ENCODE measurements at regions not wholly inside any gene's neighbourhood (a gene's known extent, or its start where the extent isn't known, plus 50 kb on each side); places are given as distances from the start of the nearest gene placed in this dataset.

- no peak for DNase-seq
These were observed 114.5 kb downstream of the RXFP2 start for GRCh38 chr13:31853643-31854326.

- DNase-seq: no peak
These were observed 120.2 kb downstream of the RXFP2 start for GRCh38 chr13:31859571-31859970.

GRCh38 chr13:31860002-31860401 lies 120.7 kb downstream of the RXFP2 start:
- DNase-seq: no peak

DNA sequence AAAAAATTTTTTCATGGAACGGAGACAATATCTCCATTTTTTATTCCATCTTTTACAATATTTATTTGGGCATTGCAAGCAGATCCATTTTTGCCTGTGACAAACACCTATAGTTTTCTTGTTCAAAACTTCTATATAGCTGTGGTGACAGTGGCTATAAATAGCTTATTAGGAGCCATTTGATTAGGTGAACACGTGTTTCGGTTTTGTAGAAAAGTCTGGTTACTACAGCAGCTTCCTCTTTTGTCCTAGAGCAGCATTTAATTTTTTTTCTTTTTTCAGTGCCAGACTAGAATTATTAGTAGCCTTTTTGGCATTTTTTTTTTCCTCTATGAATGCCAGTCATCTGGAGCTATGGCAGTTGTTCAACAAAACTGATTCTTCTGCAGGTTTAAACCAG lies 123.5 kb downstream of the RXFP2 start:
- no peak for DNase-seq

DNA sequence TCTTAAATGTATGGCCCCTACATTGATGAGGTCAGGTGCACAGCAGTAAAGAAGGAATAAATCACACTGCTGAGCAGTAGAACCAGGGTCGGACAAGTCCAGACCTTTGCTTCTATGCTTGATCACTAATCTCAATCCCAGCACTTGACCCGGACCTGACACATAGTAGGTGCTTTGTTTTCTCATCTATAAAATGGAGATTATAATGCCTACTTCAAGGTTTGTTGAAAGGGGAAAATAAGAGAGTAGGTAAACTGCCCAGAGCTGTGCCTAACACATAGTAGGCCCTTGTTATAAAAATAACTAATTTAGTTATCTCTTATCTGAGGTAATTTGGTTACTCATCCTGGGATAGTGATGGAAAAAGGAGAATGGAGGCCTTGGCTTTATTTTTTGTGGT lies 125.0 kb downstream of the RXFP2 start:
- no peak for DNase-seq

DNA sequence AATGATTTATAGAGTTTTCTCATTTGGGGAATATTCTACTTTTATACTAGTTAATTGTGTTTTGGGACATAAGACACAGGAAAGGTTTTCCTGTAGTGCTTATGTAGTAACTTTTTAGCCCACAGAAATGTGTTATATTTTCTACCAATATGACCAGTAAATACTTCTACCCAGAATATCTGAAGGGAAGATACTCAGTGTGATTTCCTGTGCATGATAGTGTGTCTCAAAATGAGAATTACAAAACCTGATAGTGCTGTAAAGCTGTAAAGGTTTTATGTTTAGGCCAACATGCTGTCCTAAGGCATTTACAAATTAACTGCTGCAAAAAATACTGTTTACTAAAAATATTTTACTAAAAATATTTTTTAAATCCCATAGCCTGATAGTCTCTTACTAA lies 126.8 kb downstream of the RXFP2 start:
- DNase-seq: no peak

DNA sequence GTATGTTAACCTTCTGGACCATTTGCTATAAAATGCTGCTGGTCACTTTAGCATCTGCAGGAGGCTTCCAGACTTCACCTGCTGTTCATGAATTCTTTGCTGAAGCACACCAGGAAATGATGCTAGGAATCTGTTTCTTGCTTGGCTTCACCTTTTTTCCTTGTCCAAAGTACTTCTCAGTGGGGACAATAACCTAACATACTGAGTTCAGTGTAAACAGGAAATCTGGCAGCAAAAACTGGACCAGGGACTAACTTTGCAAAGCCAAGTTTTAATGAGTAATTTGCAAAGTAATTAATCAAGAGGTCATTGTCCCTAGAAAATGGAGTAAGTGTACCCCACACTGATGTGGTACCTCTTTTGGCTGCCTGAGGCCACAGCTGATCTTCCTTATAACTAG lies 128.4 kb downstream of the RXFP2 start:
- no peak for DNase-seq

GRCh38 chr13:31869582-31869981 lies 130.3 kb downstream of the RXFP2 start:
- DNase-seq: no peak

GRCh38 chr13:31870511-31870910 lies 131.2 kb downstream of the RXFP2 start:
- DNase-seq: no peak

- DNase-seq: no peak
These were observed 133.8 kb downstream of the RXFP2 start for GRCh38 chr13:31873145-31873544.

- no peak for DNase-seq
These were observed 135.8 kb downstream of the RXFP2 start for GRCh38 chr13:31875134-31875533.

- DNase-seq: no peak
These were observed 138.7 kb downstream of the RXFP2 start for GRCh38 chr13:31878052-31878451.

DNA sequence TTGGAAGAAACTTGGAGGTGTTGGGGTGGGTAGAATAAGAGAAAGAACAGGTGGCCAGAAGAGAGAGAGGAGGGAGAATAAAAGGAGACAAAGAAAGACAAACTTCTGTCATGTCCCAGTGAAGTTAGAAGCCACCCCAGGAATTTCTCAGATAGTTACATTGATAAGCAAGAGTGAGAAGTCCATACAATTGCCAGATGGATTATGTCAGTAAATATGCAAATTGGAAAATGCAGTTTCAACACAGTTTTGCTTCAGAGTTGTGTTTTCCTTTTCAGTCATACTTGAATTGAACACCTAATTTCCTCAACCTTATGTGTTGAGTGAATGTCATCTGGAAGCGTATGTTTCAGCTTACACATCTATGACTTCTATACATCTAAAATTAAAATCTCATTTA lies 139.2 kb downstream of the RXFP2 start:
- DNase-seq: no peak

DNA sequence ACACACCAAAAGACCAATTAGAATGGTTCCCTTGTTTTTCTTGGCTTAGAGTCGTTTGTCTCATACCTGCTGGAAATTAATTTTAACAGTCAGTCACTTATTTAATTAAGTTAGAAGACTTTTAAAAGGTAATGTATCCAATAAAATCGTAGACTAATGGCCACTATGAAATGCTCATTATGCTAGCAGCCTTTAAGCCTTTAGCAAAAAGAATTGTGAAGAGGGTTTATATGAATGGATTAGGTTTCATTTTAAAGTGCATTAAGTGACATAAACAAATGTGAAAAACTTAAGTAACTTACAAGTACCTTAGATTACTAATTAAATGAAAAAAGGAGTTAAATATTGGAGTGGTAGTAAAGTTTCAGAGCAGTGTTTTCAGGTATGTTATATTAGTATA lies 139.6 kb downstream of the RXFP2 start:
- no peak for DNase-seq

DNA sequence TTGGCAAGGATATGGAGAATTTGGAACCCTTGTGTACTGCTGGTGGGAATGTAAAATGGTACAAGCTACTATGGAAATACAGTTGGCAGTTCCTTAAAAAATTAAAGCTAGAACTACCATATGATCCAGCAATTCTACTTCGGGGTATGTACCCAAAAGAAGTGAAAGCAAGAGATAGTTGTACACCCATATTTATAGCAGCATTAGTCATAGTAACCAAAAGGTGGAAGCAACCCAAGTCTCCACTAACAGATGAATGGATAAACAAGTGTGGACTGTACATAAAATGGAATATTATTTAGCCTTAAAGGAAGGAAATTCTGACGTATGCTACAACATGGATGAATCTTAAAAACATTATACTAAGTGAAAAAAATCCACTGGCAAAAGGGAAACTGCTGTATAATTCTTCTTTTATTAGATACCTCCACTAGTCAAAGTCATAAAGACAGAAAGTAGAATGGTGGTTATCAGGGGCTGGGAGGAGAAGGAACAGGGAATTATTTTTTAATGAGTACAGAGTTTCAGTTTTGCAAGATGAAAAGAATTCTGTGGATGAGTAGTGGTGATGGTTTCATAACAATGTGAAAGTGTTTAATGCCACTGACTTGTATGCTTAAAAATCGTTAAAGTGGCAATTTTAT lies 141.6 kb downstream of the RXFP2 start:
- no peak for DNase-seq

DNA sequence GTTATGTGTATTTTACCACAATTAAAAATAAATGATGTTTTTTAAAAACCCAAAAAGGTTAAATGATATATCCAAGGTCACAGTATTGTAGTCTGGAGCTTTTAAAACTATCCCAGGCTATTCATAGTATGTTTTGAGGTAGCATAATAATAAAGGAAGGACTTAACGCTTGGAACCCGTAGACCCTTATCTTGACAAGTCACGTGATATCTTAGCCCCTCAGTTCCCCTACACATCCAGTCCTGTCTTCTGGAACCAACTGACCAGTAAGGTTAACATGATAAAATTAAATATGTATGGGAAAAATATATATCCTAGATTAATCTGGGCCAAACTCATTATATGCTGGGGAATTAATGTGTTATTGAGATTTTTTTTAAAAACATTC lies 142.2 kb downstream of the RXFP2 start:
- DNase-seq: no peak

DNA sequence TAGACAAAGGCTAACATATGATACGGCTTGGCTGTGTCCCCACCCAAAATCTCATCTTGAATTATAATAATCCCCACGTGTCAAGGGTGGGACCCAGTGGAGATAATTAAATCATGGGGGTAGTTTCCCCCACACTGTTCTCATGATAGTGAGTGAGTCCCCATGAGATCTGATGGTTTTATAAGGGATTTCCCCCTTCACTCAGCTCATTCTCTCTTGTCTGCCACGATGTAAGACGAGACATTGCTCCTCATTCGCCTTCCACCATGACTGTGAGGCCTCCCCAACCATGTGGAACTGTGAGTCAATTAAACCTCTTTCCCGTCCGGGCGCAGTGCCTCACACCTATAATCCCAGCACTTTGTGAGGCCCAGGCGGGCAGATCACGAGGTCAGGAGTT lies 143.5 kb downstream of the RXFP2 start:
- no peak for DNase-seq

DNA sequence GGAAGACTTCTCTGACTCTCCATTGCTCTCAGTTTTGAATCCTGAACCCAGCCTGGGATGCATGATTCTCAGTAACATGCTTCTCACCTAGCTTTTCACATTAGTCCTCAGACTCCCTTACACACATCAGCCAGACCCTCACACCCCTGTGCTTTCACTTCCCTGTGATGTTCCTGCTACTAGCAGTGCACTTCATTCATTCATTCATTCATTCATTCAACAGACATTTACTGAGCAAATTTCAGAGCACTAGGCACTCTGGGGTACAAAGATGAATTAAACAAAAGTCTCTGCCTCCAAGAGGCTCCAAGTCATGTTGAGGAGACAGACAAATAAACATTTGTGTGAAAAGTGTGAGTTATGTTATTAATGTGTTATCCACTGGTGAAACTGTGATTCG lies 145.2 kb downstream of the RXFP2 start:
- no peak for DNase-seq

GRCh38 chr13:31885994-31886393 lies 145.6 kb upstream of the FRY start:
- DNase-seq: no peak

GRCh38 chr13:31887286-31887685 lies 144.3 kb upstream of the FRY start:
- DNase-seq: no peak

DNA sequence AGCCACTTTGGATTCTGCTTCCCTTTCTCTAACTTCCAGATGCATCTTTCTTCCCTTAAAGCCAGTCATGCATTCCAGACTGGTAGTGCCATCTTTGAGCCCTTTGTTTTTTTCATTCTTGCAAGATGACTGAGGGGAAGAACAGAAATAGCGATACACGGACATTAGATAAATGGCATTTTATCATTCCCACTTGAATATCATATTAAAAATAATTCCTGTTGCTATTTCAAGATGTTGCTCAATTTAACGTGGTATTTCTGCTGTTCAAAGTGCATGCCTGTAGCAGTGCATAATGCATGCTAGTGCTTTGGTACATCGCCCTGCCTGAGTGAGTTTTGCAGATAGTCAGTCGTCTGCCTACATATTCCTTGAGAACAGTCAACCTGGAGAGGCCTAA lies 140.6 kb upstream of the FRY start:
- no peak for DNase-seq

DNA sequence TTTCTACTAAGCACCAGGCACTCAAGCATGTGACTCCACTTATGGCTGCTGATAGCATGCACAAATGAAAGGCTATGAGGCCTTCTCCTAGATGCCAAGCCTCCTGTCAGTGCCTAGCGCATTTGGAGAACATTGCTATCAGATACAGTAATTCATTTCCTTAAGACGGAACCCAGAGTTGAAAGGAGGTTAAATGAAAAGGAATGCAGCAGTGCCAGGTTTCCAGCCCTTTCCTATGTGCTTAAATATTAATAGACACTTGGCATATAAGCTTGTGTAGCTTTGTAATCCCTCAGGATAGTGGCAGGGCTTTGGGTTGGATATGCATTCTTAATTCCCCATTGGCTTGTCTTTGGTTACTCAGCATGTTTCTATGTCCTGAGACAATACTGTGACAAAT lies 140.1 kb upstream of the FRY start:
- no peak for DNase-seq

GRCh38 chr13:31894931-31895330 lies 136.6 kb upstream of the FRY start:
- DNase-seq: no peak

- no peak for DNase-seq
These were observed 135.9 kb upstream of the FRY start for GRCh38 chr13:31895691-31896090.

GRCh38 chr13:31896427-31896826 lies 135.1 kb upstream of the FRY start:
- DNase-seq: no peak

Measured in stimulated activated naive CD4-positive, alpha-beta T cell (primary cell).